Fibroblast of mammary gland (primary cell): ENCODE measurements at regions not wholly inside any gene's neighbourhood (a gene's known extent, or its start where the extent isn't known, plus 50 kb on each side); places are given as distances from the start of the nearest gene placed in this dataset.
"Not testable (repeated sequence)": the region's sequence is repeated elsewhere in the genome, so short reads cannot be mapped to it uniquely, and the experiment has no call there.

Experiments
- DNase-seq: peaks from one replicate; pipeline ENCODE4 v3.0.0-alpha.2; 2010; ENCODE audit warnings: low read depth
- H3K4me3 ChIP-seq: 2 replicates; pipeline ENCODE4 v1.5.1; 2011; ENCODE audit warnings: low read depth, mild to moderate bottlenecking, low read length, moderate library complexity; ENCODE audit not compliant: control insufficient read depth
- TF ChIP-seq, protein P1 (sequence below): conservative IDR thresholded peaks from 2 replicates; pipeline ENCODE4 v1.5.1; 2011; ENCODE audit warnings: low read depth, low read length, inconsistent platforms; ENCODE audit not compliant: control insufficient read depth, insufficient read depth

DNA sequence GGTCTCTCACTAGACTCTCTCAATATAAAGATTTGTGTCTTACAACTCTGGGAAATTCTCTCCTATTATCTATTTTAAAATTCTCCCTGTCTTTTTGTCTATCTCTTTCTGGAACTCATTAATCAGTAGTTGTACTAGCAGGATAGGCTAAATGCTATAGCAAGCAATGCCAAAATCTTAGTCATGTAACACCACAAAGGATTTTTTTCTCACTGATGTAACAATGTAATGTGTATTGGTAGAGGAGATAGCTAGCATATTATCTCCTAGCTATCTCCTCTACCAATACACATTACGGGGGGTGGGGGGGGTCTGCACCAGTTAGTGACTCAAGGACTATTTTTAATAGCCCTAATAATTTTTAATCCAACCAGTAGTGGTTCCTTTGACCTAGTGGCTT is 225.4 kb downstream of the KLHL28 start:
- DNase-seq: no peak
- TF ChIP-seq, protein P1, sequence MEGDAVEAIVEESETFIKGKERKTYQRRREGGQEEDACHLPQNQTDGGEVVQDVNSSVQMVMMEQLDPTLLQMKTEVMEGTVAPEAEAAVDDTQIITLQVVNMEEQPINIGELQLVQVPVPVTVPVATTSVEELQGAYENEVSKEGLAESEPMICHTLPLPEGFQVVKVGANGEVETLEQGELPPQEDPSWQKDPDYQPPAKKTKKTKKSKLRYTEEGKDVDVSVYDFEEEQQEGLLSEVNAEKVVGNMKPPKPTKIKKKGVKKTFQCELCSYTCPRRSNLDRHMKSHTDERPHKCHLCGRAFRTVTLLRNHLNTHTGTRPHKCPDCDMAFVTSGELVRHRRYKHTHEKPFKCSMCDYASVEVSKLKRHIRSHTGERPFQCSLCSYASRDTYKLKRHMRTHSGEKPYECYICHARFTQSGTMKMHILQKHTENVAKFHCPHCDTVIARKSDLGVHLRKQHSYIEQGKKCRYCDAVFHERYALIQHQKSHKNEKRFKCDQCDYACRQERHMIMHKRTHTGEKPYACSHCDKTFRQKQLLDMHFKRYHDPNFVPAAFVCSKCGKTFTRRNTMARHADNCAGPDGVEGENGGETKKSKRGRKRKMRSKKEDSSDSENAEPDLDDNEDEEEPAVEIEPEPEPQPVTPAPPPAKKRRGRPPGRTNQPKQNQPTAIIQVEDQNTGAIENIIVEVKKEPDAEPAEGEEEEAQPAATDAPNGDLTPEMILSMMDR: no peak
- no peak overlapping the region for H3K4me3 ChIP-seq

DNA sequence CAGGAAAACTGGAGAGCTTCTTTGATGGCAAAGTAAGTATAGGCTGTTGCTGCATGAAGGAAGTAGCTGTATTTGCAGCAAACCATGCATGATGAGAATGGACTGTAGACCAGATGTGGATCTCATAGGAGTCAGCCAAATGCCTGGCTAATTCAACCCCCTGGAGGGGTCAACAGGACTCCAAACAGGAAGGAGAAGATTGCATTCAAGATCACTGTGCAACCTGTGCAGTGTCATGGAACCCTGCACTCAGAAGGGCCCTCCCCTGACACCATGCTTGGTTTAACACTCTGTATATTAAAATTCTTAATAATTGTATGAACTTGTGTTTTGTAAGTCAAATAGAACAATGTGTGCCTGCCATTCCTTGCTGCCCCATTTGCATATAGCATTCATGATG is 225.1 kb upstream of the FSCB start:
- TF ChIP-seq, protein P1: no peak
- H3K4me3 ChIP-seq: no peak overlapping the region
- no peak for DNase-seq

DNA sequence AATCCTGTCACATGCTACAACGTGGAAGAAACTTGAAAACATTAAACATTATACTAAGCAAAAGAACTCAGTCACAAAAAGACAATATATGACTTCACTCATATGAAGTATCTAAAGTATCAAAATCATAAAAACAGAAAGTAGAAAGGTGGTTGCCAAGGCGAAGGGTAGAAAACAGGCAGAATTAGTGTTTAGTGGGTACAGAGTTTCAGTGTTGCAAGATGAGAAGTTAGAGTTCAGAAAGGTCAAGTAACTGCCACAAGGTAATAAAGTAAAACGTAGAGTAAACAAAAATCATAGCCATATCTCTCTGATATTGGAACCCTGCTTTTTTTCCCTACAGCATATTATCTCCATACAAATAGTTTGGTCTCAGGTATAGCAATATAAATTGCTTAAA is 223.8 kb upstream of the FSCB start:
- TF ChIP-seq, protein P1: no peak
- DNase-seq: no peak
- H3K4me3 ChIP-seq: no peak overlapping the region

DNA sequence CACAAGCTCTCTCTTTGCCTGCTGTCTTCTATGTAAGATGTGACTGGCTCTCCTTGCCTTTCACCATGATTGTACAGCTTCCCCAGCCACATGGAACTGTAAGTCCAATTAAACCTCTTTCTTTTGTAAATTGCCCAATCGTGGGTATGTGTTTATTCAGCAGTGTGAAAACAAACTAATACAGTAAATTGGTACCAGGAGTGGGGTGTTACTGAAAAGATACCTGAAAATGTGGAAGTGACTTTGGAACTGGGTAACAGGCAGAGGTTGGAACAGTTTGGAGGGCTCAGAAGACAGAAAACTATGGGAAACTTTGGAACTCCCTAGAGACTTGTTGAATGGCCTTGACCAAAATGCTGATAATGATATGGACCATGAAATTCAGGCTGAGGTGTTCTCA is 214.3 kb upstream of the FSCB start:
- not testable (repeated sequence) for H3K4me3 ChIP-seq, DNase-seq

DNA sequence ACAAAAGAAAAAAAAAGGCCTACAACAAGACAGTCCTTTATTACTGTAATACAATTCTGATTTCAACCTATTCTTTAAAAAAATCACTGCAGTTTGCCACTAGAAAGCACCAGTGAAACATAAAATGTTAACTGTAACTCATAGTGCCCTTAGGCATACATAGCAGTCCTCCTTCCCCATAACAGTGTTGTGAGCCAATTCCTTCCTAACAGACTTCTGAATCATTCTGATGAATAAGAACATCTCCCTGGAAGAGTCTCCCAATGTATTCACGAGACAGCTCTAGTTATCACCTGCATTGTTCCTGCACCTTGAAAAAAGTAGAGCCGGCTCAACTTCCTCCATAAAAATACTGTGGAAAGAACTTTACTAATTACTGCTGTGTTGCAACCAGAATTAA is 213.6 kb upstream of the FSCB start:
- no peak for DNase-seq
- TF ChIP-seq, protein P1: no peak
- no peak overlapping the region for H3K4me3 ChIP-seq

DNA sequence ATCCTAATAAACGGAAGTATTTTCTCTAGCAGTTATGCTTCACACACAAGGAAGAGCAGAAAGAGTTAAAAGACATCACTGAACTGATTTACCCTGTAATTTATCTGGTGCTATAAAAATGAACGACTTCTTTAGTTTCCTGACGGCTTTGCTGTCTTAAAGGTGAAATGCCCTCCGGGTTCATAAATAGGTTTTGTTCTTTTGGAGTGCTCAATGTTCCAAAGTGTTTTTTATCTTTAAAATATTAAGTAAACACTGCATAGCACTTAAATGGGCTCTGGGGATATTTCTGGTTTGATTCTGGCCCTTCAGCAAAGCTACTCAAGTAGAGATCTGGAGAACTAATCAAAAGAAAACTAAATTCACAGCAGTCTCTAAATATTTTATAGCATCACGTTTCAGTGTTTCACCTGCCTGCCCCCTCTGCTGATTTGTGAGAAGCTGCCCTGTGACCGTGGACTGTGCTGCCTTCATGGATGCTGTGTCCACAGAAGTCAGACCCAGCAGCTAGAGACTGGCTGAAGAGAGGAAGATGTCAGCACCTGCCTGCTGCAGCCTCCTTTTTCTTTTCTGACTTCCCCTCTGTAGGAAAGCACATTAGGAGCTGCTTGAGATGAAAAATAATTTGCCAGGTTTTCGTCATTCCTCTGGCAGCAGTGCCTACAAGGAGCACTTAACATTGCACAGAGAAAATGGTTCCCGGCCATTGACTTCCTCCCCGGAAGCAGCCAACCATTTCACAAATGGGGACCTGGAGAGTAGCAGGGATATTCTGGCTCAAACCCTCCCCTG is 205.1 kb upstream of the FSCB start:
- H3K4me3 ChIP-seq: no peak overlapping the region
- no peak for DNase-seq
- TF ChIP-seq, protein P1: no peak

DNA sequence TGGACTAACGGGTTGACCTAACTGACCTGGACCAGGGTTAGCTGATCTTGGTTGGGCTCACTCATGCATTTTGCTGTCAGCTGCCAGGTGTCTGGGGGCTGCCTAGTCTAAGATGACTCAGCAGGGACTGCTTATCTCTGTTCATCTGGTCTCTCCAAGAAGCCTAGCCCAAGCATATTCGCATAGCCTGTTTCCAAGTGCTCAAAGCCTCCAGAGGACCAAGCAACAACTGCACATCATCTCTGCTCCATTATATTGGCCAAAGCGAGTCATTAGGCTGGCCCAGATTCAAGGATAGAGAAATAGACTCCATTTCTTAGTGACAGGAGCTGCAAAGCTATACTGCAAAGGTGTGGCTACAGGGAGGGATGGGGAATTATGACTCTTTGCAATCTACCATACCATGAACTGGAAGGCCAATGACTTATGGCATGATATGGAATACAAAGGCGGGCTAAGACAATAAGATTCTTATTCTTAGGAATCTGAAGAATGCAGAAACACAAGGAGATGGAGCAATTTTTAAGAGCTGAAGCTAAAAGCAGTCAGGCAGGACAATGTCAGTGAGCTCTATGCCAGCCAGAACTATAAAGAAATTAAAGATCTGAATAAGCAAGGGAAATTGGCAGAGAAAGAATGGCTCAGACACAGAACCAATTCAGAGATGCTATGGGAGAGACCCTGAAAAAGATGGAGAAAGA is 194.6 kb upstream of the FSCB start:
- DNase-seq: no peak
- TF ChIP-seq, protein P1: no peak
- no peak overlapping the region for H3K4me3 ChIP-seq
